HEK293 (cell line): ENCODE measurements at regions not wholly inside any gene's neighbourhood (a gene's known extent, or its start where the extent isn't known, plus 50 kb on each side); places are given as distances from the start of the nearest gene placed in this dataset.

ENCODE experiments used
- CTCF ChIA-PET: fragments of 350-600 bp; formaldehyde crosslinking; extraction: SDS; loops from one replicate; lab custom pipeline; 2021; ENCODE audit warnings: antibody characterized with exemption; lab: Yijun Ruan, JAX
- POLR2A ChIA-PET: fragments of 300-600 bp; formaldehyde crosslinking; extraction: SDS; loops from one replicate; lab custom pipeline; 2020; ENCODE audit warnings: antibody characterized with exemption, inconsistent platforms; lab: Yijun Ruan, JAX
- H3K27ac ChIP-seq: fragments of 200-500 bp; sonication (Bioruptor generic); 2 replicates; pipeline ENCODE4 v1.5.1; 2014; ENCODE audit warnings: low read depth, low read length, control low read depth, inconsistent platforms; ENCODE audit errors: extremely low read depth
- H3K36me3 ChIP-seq, 2 experiments: fragments of 200-500 bp in 1 of 2; sonication (Bioruptor generic) in 1 of 2; 1 replicate in 1 of 2; 2 replicates in 1 of 2; pipeline ENCODE4 v1.5.1; 2014 to 2017; ENCODE audit warnings: inconsistent platforms in 2 of 2, low read length in 2 of 2; ENCODE audit not compliant: control insufficient read depth in 2 of 2, insufficient read depth in 1 of 2
- H3K4me1 ChIP-seq: fragments of 200-500 bp; sonication (Bioruptor generic); 2 replicates; pipeline ENCODE4 v1.5.1; 2014; ENCODE audit warnings: mild to moderate bottlenecking, low read length, inconsistent platforms; ENCODE audit not compliant: control insufficient read depth, insufficient read depth
- H3K4me3 ChIP-seq: 2 replicates; pipeline ENCODE4 v1.5.1; 2011; ENCODE audit warnings: low read depth, mild to moderate bottlenecking, control low read depth, low read length, moderate library complexity
- H3K9me3 ChIP-seq: fragments of 200-500 bp; sonication (Bioruptor generic); 2 replicates; pipeline ENCODE4 v1.5.1; 2014; ENCODE audit warnings: low read depth, low read length, inconsistent platforms; ENCODE audit not compliant: control insufficient read depth, insufficient read depth
- GLI4 ChIP-seq: fragments of 450-650 bp; formaldehyde crosslinking; IDR thresholded peaks from 2 replicates; pipeline ENCODE4 v1.5.1; 2016; ENCODE audit warnings: missing biosample characterization, missing genetic modification characterization
- GLIS1 ChIP-seq: fragments of 450-650 bp; formaldehyde crosslinking; IDR thresholded peaks from 2 replicates; pipeline ENCODE4 v1.5.1; 2016; ENCODE audit warnings: missing biosample characterization, missing genetic modification characterization
- KLF17 ChIP-seq: fragments of 450-650 bp; formaldehyde crosslinking; IDR thresholded peaks from 2 replicates; pipeline ENCODE4 v1.5.1; 2016; ENCODE audit warnings: missing biosample characterization, missing genetic modification characterization
- MYNN ChIP-seq: fragments of 450-650 bp; formaldehyde crosslinking; IDR thresholded peaks from 2 replicates; pipeline ENCODE4 v1.5.1; 2016; ENCODE audit warnings: missing biosample characterization, missing genetic modification characterization, borderline replicate concordance
- RBAK ChIP-seq: fragments of 450-650 bp; formaldehyde crosslinking; IDR thresholded peaks from 2 replicates; pipeline ENCODE4 v1.5.1; 2016; ENCODE audit warnings: missing biosample characterization, missing genetic modification characterization
- SCRT1 ChIP-seq: fragments of 450-650 bp; formaldehyde crosslinking; IDR thresholded peaks from 2 replicates; pipeline ENCODE4 v1.5.1; 2016; ENCODE audit warnings: missing biosample characterization, missing genetic modification characterization, borderline replicate concordance
- SCRT2 ChIP-seq: fragments of 450-650 bp; formaldehyde crosslinking; IDR thresholded peaks from 2 replicates; pipeline ENCODE4 v1.5.1; 2016; ENCODE audit warnings: missing biosample characterization, missing genetic modification characterization
- SP7 ChIP-seq: fragments of 450-650 bp; formaldehyde crosslinking; IDR thresholded peaks from 2 replicates; pipeline ENCODE4 v1.5.1; 2016; ENCODE audit warnings: missing biosample characterization, missing genetic modification characterization
- WT1 ChIP-seq: fragments of 450-650 bp; formaldehyde crosslinking; IDR thresholded peaks from 2 replicates; pipeline ENCODE4 v1.5.1; 2016; ENCODE audit warnings: missing biosample characterization, missing genetic modification characterization
- ZBTB21 ChIP-seq: fragments of 450-650 bp; formaldehyde crosslinking; IDR thresholded peaks from 2 replicates; pipeline ENCODE4 v1.5.1; 2017; ENCODE audit warnings: missing biosample characterization, missing genetic modification characterization
- ZIC2 ChIP-seq: fragments of 450-650 bp; formaldehyde crosslinking; IDR thresholded peaks from 2 replicates; pipeline ENCODE4 v1.5.1; 2016; ENCODE audit warnings: missing biosample characterization, missing genetic modification characterization
- ZNF121 ChIP-seq: fragments of 450-650 bp; formaldehyde crosslinking; IDR thresholded peaks from 2 replicates; pipeline ENCODE4 v1.5.1; 2016; ENCODE audit warnings: missing biosample characterization, missing genetic modification characterization
- ZNF132 ChIP-seq: fragments of 450-650 bp; formaldehyde crosslinking; IDR thresholded peaks from 2 replicates; pipeline ENCODE4 v1.5.1; 2017; ENCODE audit warnings: missing biosample characterization, missing genetic modification characterization, borderline replicate concordance
- ZNF146 ChIP-seq: fragments of 450-650 bp; formaldehyde crosslinking; IDR thresholded peaks from 2 replicates; pipeline ENCODE4 v1.5.1; 2016; ENCODE audit warnings: missing biosample characterization, missing genetic modification characterization
- ZNF155 ChIP-seq: fragments of 450-650 bp; formaldehyde crosslinking; IDR thresholded peaks from 2 replicates; pipeline ENCODE4 v1.5.1; 2016; ENCODE audit warnings: missing biosample characterization, missing genetic modification characterization
- ZNF26 ChIP-seq: fragments of 450-650 bp; formaldehyde crosslinking; IDR thresholded peaks from 2 replicates; pipeline ENCODE4 v1.5.1; 2016; ENCODE audit warnings: missing biosample characterization, missing genetic modification characterization
- ZNF266 ChIP-seq: fragments of 450-650 bp; formaldehyde crosslinking; IDR thresholded peaks from 2 replicates; pipeline ENCODE4 v1.5.1; 2016; ENCODE audit warnings: missing biosample characterization, missing genetic modification characterization, low read depth
- ZNF274 ChIP-seq, 2 experiments: fragments of 200-500 bp in 1 of 2; fragments of 450-650 bp in 1 of 2; sonication (Bioruptor generic) in 1 of 2; formaldehyde crosslinking in 1 of 2; IDR thresholded peaks; 2 replicates each; pipeline versions ENCODE4 v1.5.1 to v1.6.1; 2014 to 2016; ENCODE audit warnings: borderline replicate concordance in 1 of 2, inconsistent platforms in 1 of 2, low read length in 1 of 2, missing biosample characterization in 1 of 2, missing genetic modification characterization in 1 of 2
- ZNF280C ChIP-seq: fragments of 450-650 bp; formaldehyde crosslinking; IDR thresholded peaks from 2 replicates; pipeline ENCODE4 v1.5.1; 2016; ENCODE audit warnings: missing biosample characterization, missing genetic modification characterization
- ZNF302 ChIP-seq: fragments of 450-650 bp; formaldehyde crosslinking; IDR thresholded peaks from 2 replicates; pipeline ENCODE4 v1.5.1; 2016; ENCODE audit warnings: missing biosample characterization, missing genetic modification characterization, low read depth
- ZNF335 ChIP-seq: fragments of 450-650 bp; formaldehyde crosslinking; conservative IDR thresholded peaks from 2 replicates; pipeline ENCODE4 v1.5.1; 2016; ENCODE audit warnings: missing biosample characterization, missing genetic modification characterization
- ZNF391 ChIP-seq: fragments of 450-650 bp; formaldehyde crosslinking; IDR thresholded peaks from 2 replicates; pipeline ENCODE4 v1.5.1; 2016; ENCODE audit warnings: low read depth, missing biosample characterization, missing genetic modification characterization, borderline replicate concordance
- ZNF404 ChIP-seq: fragments of 450-650 bp; formaldehyde crosslinking; IDR thresholded peaks from 2 replicates; pipeline ENCODE4 v1.5.1; 2017; ENCODE audit warnings: missing biosample characterization, missing genetic modification characterization
- ZNF623 ChIP-seq: fragments of 450-650 bp; formaldehyde crosslinking; IDR thresholded peaks from 2 replicates; pipeline ENCODE4 v1.5.1; 2016; ENCODE audit warnings: missing biosample characterization, missing genetic modification characterization
- ZNF629 ChIP-seq: fragments of 450-650 bp; formaldehyde crosslinking; IDR thresholded peaks from 2 replicates; pipeline ENCODE4 v1.5.1; 2017; ENCODE audit warnings: missing biosample characterization, missing genetic modification characterization
- ZNF707 ChIP-seq: fragments of 450-650 bp; formaldehyde crosslinking; IDR thresholded peaks from 2 replicates; pipeline ENCODE4 v1.5.1; 2016; ENCODE audit warnings: missing biosample characterization, missing genetic modification characterization
- TF ChIP-seq, protein P1 (sequence below): fragments of 450-650 bp; formaldehyde crosslinking; IDR thresholded peaks from 2 replicates; pipeline ENCODE4 v1.5.0; 2017; ENCODE audit warnings: missing biosample characterization, missing genetic modification characterization, borderline replicate concordance

DNA sequence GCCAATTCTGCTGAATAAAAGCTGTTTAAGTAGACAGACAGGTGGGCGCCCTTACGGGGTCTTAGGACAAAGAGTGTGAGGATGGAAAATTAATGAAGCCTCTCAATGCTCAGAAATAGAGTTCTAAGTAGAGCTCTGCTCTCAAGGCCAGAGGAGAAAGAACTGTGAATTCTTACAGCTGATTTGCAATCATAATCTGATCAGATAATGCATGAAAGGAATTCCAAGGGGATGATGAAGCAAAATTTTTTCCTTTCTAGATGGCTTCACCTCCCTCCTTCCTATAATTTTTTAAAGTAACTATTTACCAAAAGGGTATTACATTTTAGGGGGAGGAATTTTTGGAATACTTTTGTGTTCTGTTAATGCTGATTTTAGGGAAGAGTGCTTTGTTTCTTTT is 308.1 kb upstream of the HS3ST5 start (continued):
- TF ChIP-seq SCRT2 (tag by site-specific recombination): no peak
- TF ChIP-seq KLF17: no peak

DNA sequence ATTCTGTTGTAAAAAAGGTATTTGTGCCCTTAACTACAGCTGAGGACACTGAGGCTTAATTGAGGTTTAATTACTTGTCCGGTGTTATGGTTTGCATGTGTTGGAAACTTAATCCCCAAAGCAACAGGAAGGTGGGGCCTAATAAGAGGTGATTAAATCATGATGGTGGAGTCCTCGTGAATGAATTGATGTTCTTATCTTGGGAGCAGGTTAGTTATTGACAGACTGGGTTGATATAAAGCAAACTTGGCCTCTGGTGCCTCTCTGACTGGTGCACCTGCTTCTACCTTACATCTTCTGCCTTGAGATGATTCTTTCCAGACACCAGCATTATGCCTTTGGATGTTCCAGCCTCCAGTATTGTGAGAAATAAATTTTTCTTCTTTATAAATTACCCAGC is 306.5 kb upstream of the HS3ST5 start:
- no peak overlapping the region for H3K27ac ChIP-seq
- no peaks in the 10 kb centered on the region for H3K4me1 ChIP-seq
- TF ChIP-seq ZNF623 (tag by site-specific recombination) (no peak), ZNF266 (no peak), WT1 (no peak), ZNF707 (tag by site-specific recombination) (no peak), ZNF404 (tag by site-specific recombination) (no peak), ZNF274 (IDR thresholded peaks at IDR 0.05; ENCODE audit: low read length) (no peak), ZNF274 (tag by site-specific recombination; IDR thresholded peaks at IDR 0.05; ENCODE audit: borderline replicate concordance) (no peak), RBAK (tag by site-specific recombination) (no peak)
- H3K36me3 ChIP-seq: no peaks in the 10 kb centered on the region
- H3K4me3 ChIP-seq: no peak overlapping the region
- ChIA-PET CTCF (no interaction called here), POLR2A (no interaction called here)
- H3K9me3 ChIP-seq: no peaks in the 10 kb centered on the region

DNA sequence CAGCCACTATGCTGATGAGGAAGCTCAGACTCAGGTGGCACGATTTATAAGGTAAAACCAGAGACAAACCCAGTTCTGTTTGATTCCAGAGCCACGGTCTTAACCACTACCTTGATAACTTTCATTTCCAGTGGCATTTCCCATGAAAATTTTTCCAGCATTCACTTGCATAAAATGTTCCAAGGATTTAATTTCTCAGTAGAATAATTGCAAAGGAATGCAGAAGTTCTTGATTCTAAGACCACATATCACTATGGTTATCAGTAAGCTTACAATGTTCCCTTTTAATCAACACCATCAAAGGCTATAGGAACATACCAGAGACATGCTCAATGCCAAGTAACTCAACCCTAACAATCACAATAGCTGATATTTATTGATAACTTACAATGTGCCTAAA is 306.0 kb upstream of the HS3ST5 start:
- ChIA-PET POLR2A (no interaction called here), CTCF (no interaction called here)
- Histone ChIP-seq H3K4me3 (no peak overlapping the region), H3K4me1 (no peaks in the 10 kb centered on the region), H3K27ac (no peak overlapping the region), H3K9me3 (no peaks in the 10 kb centered on the region), H3K36me3 (no peaks in the 10 kb centered on the region)
- TF ChIP-seq GLIS1 (no peak), ZIC2 (tag by site-specific recombination) (no peak), SCRT1 (tag by site-specific recombination) (no peak), ZNF280C (tag by site-specific recombination) (no peak), ZNF391 (no peak), ZNF26 (no peak), ZNF629 (tag by site-specific recombination) (no peak), MYNN (no peak), SP7 (tag by site-specific recombination) (no peak), KLF17 (no peak), ZNF132 (no peak), ZNF335 (no peak), ZNF302 (tag by site-specific recombination) (no peak), ZBTB21 (no peak), GLI4 (tag by site-specific recombination) (no peak), ZNF146 (tag by site-specific recombination) (no peak), ZNF155 (no peak), ZNF121 (tag by site-specific recombination) (no peak)
- TF ChIP-seq, protein P1, sequence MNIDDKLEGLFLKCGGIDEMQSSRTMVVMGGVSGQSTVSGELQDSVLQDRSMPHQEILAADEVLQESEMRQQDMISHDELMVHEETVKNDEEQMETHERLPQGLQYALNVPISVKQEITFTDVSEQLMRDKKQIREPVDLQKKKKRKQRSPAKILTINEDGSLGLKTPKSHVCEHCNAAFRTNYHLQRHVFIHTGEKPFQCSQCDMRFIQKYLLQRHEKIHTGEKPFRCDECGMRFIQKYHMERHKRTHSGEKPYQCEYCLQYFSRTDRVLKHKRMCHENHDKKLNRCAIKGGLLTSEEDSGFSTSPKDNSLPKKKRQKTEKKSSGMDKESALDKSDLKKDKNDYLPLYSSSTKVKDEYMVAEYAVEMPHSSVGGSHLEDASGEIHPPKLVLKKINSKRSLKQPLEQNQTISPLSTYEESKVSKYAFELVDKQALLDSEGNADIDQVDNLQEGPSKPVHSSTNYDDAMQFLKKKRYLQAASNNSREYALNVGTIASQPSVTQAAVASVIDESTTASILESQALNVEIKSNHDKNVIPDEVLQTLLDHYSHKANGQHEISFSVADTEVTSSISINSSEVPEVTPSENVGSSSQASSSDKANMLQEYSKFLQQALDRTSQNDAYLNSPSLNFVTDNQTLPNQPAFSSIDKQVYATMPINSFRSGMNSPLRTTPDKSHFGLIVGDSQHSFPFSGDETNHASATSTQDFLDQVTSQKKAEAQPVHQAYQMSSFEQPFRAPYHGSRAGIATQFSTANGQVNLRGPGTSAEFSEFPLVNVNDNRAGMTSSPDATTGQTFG: no peak
